Duodenal mucosa (tissue), 2 donors: ENCODE measurements at regions not wholly inside any gene's neighbourhood (a gene's known extent, or its start where the extent isn't known, plus 50 kb on each side); places are given as distances from the start of the nearest gene placed in this dataset.
"Not testable (repeated sequence)": the region's sequence is repeated elsewhere in the genome, so short reads cannot be mapped to it uniquely, and the experiment has no call there.

Experiments used
- H3K27ac ChIP-seq: one replicate; pipeline ENCODE4 v1.7.0; 2013; ENCODE audit warnings: low read depth, low read length
- H3K27me3 ChIP-seq, 2 donors: one replicate each; pipeline ENCODE4 v1.7.0; 2013; ENCODE audit warnings: low read length in 2 of 2, control low read depth in 1 of 2; ENCODE audit not compliant: insufficient read depth in 2 of 2, control insufficient read depth in 1 of 2
- H3K36me3 ChIP-seq, 2 donors: one replicate each; pipeline ENCODE4 v1.7.0; 2013; ENCODE audit warnings: low read length in 2 of 2, control low read depth in 1 of 2; ENCODE audit not compliant: insufficient read depth in 2 of 2, control insufficient read depth in 1 of 2
- H3K4me1 ChIP-seq, 2 donors: one replicate each; pipeline ENCODE4 v1.7.0; 2013; ENCODE audit warnings: low read length in 2 of 2, control low read depth in 1 of 2; ENCODE audit not compliant: insufficient read depth in 2 of 2, control insufficient read depth in 1 of 2
- H3K4me3 ChIP-seq, 2 donors: one replicate each; pipeline ENCODE4 v1.7.0; 2013; ENCODE audit warnings: low read length in 2 of 2, low read depth in 1 of 2
- H3K9ac ChIP-seq, 2 donors: one replicate each; pipeline ENCODE4 v1.7.0; 2013; ENCODE audit warnings: low read length in 2 of 2, low read depth in 1 of 2
- H3K9me3 ChIP-seq, 2 donors: one replicate each; pipeline ENCODE4 v1.7.0; 2013; ENCODE audit warnings: low read length in 2 of 2, control low read depth in 1 of 2; ENCODE audit not compliant: control insufficient read depth in 1 of 2

GRCh38 chr11:134940441-134941126 is 528.5 kb upstream of the B3GAT1 start:
- Histone ChIP-seq H3K36me3 (no peaks in the 10 kb centered on the region), H3K9me3 (no peaks in the 10 kb centered on the region), H3K27me3 (no peaks in the 10 kb centered on the region), H3K27ac (no peak overlapping the region), H3K9ac (no peak overlapping the region), H3K4me1 (no peaks in the 10 kb centered on the region), H3K4me3 (no peak overlapping the region)

GRCh38 chr11:134939905-134940304 is 527.9 kb upstream of the B3GAT1 start:
- H3K4me3 ChIP-seq: no peak overlapping the region
- H3K27ac ChIP-seq: no peak overlapping the region
- H3K9ac ChIP-seq: no peak overlapping the region
- H3K9me3 ChIP-seq: no peaks in the 10 kb centered on the region
- H3K36me3 ChIP-seq: no peaks in the 10 kb centered on the region
- no peaks in the 10 kb centered on the region for H3K4me1 ChIP-seq
- H3K27me3 ChIP-seq: no peaks in the 10 kb centered on the region

GRCh38 chr11:134939031-134939430 is 527.0 kb upstream of the B3GAT1 start:
- no peak overlapping the region for H3K4me3 ChIP-seq
- no peaks in the 10 kb centered on the region for H3K27me3 ChIP-seq
- no peaks in the 10 kb centered on the region for H3K9me3 ChIP-seq
- H3K4me1 ChIP-seq: no peaks in the 10 kb centered on the region
- H3K27ac ChIP-seq: no peak overlapping the region
- H3K9ac ChIP-seq: no peak overlapping the region
- no peaks in the 10 kb centered on the region for H3K36me3 ChIP-seq

- Histone ChIP-seq H3K36me3 (no peaks in the 10 kb centered on the region), H3K27me3 (no peaks in the 10 kb centered on the region), H3K9me3 (no peaks in the 10 kb centered on the region), H3K9ac (no peak overlapping the region), H3K4me3 (no peak overlapping the region), H3K4me1 (no peaks in the 10 kb centered on the region), H3K27ac (no peak overlapping the region)
Observed at GRCh38 chr11:134938212-134938611, 526.2 kb upstream of the B3GAT1 start.

- H3K4me1 ChIP-seq, H3K9me3 ChIP-seq, H3K27me3 ChIP-seq, H3K27ac ChIP-seq, H3K9ac ChIP-seq, H3K4me3 ChIP-seq, H3K36me3 ChIP-seq: not testable (repeated sequence)
Observed at GRCh38 chr11:134937193-134937592, 525.2 kb upstream of the B3GAT1 start.

- no peak overlapping the region for H3K27ac ChIP-seq
- no peaks in the 10 kb centered on the region for H3K27me3 ChIP-seq
- H3K9ac ChIP-seq: no peak overlapping the region
- H3K4me1 ChIP-seq: no peaks in the 10 kb centered on the region
- no peaks in the 10 kb centered on the region for H3K9me3 ChIP-seq
- no peak overlapping the region for H3K4me3 ChIP-seq
- H3K36me3 ChIP-seq: no peaks in the 10 kb centered on the region
Observed at GRCh38 chr11:134932761-134933160, 520.7 kb upstream of the B3GAT1 start.

GRCh38 chr11:134925432-134925831 is 513.4 kb upstream of the B3GAT1 start:
- Histone ChIP-seq H3K9me3 (no peaks in the 10 kb centered on the region), H3K27me3 (peaks cover 0 to 4% of the 10 kb centered on the region in 2 donors), H3K9ac (no peak overlapping the region), H3K4me1 (no peaks in the 10 kb centered on the region), H3K27ac (no peak overlapping the region), H3K4me3 (no peak overlapping the region), H3K36me3 (no peaks in the 10 kb centered on the region)

- Histone ChIP-seq H3K27me3 (peaks cover 0 to 7% of the 10 kb centered on the region in 2 donors), H3K27ac (no peak overlapping the region)
Observed at GRCh38 chr11:134923441-134923840, 511.4 kb upstream of the B3GAT1 start.

GRCh38 chr11:134921938-134922337 is 509.9 kb upstream of the B3GAT1 start:
- H3K4me3 ChIP-seq: no peak overlapping the region
- no peak overlapping the region for H3K27ac ChIP-seq

More at GRCh38 chr11:134923441-134923840, 511.4 kb upstream of the B3GAT1 start:
- Histone ChIP-seq H3K9ac (no peak overlapping the region), H3K9me3 (no peaks in the 10 kb centered on the region), H3K4me3 (no peak overlapping the region), H3K4me1 (no peaks in the 10 kb centered on the region), H3K36me3 (no peaks in the 10 kb centered on the region)

GRCh38 chr11:134920851-134921608 is 509.0 kb upstream of the B3GAT1 start:
- H3K27me3 ChIP-seq: peaks cover 0 to 7% of the 10 kb centered on the region in 2 donors
- H3K9me3 ChIP-seq: no peaks in the 10 kb centered on the region
- H3K27ac ChIP-seq: no peak overlapping the region
- H3K9ac ChIP-seq: no peak overlapping the region
- no peak overlapping the region for H3K4me3 ChIP-seq
- H3K36me3 ChIP-seq: no peaks in the 10 kb centered on the region
- H3K4me1 ChIP-seq: no peaks in the 10 kb centered on the region

More at GRCh38 chr11:134921938-134922337, 509.9 kb upstream of the B3GAT1 start:
- no peaks in the 10 kb centered on the region for H3K36me3 ChIP-seq
- H3K4me1 ChIP-seq: no peaks in the 10 kb centered on the region
- no peak overlapping the region for H3K9ac ChIP-seq
- H3K9me3 ChIP-seq: no peaks in the 10 kb centered on the region
- peaks cover 0 to 7% of the 10 kb centered on the region in 2 donors for H3K27me3 ChIP-seq
